MM.1S (cell line): ENCODE measurements at regions not wholly inside any gene's neighbourhood (a gene's known extent, or its start where the extent isn't known, plus 50 kb on each side); places are given as distances from the start of the nearest gene placed in this dataset.

Source experiments
- EZH2 ChIP-seq: fragments of 300-600 bp; sonication (generic); optimal IDR thresholded peaks from 2 replicates; pipeline ENCODE3; 2017; ENCODE audit warnings: low read depth, mild to moderate bottlenecking, antibody characterized with exemption, low read length, mixed read lengths
- EZH2phosphoT487 ChIP-seq: fragments of 300-600 bp; sonication (generic); IDR thresholded peaks from 2 replicates; pipeline ENCODE4 v1.6.1; 2018; ENCODE audit warnings: antibody characterized with exemption, low read length
- TF ChIP-seq, protein P1 (sequence below): fragments of 300-600 bp; sonication (generic); IDR thresholded peaks from 2 replicates; pipeline ENCODE4 v1.5.1; 2016; ENCODE audit warnings: antibody characterized with exemption, low read length, mixed read lengths

- TF ChIP-seq, protein P1, sequence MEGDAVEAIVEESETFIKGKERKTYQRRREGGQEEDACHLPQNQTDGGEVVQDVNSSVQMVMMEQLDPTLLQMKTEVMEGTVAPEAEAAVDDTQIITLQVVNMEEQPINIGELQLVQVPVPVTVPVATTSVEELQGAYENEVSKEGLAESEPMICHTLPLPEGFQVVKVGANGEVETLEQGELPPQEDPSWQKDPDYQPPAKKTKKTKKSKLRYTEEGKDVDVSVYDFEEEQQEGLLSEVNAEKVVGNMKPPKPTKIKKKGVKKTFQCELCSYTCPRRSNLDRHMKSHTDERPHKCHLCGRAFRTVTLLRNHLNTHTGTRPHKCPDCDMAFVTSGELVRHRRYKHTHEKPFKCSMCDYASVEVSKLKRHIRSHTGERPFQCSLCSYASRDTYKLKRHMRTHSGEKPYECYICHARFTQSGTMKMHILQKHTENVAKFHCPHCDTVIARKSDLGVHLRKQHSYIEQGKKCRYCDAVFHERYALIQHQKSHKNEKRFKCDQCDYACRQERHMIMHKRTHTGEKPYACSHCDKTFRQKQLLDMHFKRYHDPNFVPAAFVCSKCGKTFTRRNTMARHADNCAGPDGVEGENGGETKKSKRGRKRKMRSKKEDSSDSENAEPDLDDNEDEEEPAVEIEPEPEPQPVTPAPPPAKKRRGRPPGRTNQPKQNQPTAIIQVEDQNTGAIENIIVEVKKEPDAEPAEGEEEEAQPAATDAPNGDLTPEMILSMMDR: no peak
- TF ChIP-seq EZH2: no peak
- no peak for TF ChIP-seq EZH2phosphoT487
These were observed 154.3 kb upstream of the CCDC54 start for GRCh38 chr3:107222907-107223306.
